Fibroblast of skin of left biceps (primary cell): ENCODE measurements at regions not wholly inside any gene's neighbourhood (a gene's known extent, or its start where the extent isn't known, plus 50 kb on each side); places are given as distances from the start of the nearest gene placed in this dataset.
A peak's percentile ranks its signal among the peaks of the same experiment; 100 is the strongest.

Experiments used
- DNase-seq, 2 experiments: peaks; one replicate each; pipeline ENCODE4 v3.0.0-alpha.2; 2013; ENCODE audit warnings: low read depth in 2 of 2

DNA sequence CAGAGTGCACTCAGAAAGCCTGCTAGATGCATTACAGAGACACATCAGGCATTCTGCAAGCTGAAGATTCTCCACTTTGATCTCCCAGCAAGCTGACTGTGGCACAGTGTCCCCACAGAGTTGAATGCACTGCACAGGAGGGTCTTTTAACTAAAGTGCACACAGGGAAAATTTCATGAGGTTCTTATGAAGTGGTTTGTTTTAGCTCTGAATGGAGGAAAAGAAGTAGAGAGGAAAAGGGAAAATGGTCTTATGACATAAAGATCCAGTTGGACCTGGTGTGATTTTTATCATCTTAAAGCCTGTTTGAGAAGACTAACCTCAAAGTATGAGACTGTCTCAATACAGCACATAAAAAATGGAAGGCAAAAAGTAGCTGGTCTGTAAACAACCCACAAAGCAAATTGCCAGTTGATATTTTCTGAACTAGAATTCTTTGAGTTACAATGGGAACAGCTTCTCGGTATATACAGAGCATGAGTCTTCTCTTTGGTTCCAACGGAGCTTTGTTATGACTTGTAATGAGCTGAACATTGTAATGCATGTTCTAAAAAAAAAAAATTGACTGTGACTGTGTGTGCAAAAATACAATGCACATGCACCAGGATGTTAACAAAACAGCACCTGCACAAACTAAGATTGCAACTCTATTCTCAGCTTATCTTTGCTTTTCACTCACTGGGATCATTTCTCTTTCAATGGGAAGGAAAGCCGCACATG, 383.0 kb upstream of the ID4 start:
- DNase-seq = no peak

DNA sequence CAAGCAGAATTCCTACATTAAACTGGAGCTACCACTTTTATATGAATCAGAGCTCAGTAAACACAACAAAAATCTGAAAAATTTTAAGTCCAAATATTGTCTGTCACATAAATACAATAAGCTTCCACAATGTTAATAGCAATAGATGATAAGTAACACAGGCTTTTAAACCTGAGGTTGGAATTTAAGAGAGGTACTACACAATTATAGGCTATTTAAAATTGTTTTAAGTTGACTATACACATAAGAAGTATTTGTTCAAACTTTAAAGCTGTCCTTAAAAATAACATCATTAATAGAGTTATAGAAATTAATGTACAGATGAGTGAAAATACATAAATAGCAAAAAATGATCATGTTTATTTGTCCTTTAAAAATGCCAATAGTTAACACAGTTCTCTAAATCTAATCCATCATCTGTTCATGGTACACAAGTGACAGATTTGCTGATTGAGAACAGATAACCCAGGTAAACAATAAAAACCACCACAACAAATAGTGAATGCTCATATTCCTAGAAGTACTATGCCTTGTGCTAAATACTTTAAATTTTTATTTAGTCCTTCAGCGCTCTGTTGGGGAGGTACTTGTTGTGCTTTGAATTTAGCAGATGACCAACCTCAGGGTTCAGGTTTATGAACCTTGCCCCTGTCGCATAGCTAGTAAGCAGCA, 382.3 kb upstream of the ID4 start:
- DNase-seq = no peak

DNA sequence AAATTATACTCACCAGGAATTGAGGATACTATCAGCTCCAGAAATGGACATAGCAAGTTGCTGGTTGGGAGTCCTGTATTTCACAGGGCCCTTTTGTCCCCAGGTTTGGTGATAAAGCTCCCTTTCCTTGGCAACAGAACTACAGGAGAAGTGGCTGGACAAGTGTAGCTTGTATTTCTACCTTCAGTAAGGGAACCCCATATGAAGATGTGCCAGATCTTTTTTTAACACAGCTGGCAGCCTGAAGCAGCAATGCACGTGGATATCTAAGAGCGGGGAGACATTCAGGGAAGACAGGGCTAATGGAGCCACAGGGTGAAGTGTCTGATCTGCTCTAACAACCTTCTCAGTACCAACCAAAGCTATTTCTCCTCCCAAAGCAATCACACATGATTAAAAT, 373.9 kb upstream of the ID4 start:
- no peak for DNase-seq

DNA sequence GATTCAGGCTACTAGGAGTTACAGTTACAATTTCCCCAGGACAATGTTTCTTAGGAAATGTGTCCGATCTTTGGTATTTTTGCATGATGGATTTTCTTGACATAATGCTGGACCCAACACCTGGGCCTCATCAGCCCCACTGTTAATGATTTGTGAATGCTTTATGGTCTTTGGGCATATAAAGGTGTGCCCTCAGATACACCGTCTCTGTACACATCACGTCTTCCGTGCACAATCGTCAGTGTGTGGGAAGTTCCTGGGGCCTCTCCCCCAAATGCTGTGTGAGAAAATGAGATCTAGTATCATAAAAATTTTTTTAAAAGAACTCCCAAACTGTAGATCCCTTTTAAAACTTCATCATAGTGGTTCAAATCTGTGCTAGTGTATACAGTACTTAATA, 373.2 kb upstream of the ID4 start:
- DNase-seq = no peak

DNA sequence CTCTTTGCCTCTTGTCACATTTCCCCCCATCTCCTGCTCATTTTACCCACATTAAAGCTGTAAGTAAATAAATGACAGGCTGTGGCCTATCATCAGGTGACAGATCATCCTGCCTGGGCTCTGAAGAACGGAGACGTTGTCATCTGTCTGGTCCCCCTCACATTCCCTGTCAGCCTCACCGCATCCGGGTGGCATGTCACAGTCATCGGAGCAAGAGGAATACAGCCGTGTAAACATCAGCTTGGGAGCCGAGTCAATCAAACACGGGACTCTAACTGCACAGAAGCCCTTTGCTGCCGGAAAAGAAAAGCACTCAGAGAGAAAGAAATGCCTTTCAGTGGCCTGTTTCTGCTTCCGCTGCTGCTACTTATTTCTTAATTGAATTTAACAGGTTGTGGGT, 371.9 kb upstream of the ID4 start:
- DNase-seq = no peak

DNA sequence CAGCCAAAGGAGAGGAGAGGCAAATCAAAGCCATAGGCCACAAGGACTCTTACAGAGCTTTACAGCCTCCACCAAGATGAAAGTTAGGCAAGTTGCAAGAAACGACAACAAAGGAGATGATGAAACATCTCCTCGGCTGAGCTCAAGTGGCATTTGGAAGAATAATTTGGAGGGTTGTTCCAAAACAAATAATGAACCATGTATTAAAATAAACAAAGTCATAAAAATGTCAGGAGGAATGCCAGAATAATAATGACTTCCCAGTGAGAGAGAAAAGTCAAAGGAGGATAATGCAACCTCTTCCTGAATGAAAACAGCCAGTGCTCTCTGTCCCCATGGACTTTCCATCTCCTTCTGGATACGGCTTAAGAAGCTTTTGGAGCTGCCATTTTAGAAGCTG, 371.4 kb upstream of the ID4 start:
- DNase-seq = peak; percentile 54 to 57

DNA sequence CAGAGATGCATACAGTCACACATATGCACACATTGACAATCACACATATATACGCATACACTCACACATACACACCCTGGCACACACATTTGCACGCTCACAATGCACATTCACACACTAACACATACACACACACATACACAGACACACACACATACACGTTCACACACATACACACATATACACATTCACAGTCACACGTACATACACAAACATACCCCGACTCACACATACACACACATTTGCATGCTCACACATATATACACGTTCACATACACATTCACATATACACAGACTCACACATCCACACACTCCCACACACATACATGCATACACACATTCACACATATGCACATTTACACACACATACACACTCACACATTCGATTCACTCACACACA, 366.8 kb upstream of the ID4 start:
- no peak for DNase-seq

DNA sequence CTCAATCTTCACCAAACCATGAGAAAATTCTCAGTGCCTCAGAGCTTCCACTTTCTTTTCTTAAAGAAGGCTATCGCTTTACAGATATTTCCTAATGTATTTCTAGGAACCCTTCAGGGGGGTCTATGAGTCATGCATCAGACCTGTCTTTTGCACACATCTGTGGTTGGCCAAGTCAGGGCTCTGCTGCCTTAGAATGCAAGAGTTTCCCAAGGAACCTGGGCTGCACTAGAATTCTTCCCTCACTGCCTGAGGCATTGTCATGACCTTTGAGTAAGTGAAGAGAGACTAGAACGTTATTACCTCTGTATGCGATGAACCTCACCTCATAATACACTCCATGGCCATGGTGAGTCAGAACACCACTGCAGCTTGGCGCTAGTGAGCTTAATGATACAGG, 365.0 kb upstream of the ID4 start:
- peak; percentile 85 to 88 for DNase-seq

DNA sequence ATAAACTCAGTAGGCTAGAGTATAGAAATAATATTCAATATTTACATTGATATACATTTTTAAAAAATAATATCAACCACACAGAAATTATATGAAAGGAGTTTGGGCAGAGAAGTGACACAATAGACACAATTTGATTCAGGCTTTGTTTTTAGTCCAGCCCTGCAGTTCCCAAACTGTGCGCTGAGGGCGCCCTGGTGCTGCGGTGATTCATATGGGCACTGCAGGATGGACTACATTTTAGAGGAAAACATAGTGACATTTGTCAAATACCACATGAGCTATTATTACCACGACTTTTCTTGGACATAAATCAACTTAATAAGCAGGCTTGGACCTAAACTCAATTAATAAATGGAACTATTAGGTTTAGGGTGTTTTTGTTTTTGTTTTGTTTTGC, 364.3 kb upstream of the ID4 start:
- DNase-seq = no peak

DNA sequence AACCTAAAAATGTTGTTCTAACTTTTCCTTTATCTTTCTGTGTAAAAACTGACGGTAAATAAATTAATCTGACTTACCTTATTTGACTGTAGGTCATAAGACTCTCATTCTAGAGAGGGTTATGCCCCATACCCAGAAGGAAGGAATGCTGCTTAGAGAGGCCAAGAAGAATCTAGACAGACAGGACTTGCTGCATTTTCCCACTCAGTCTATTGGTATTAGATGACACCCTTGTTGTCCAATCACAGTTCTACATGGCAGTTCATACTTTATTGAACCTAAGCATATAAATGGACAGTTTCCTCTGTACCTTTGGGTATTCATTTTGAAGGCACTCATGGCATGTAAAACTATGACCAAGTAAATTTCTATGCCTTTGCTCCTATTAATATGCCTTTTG, 359.6 kb upstream of the ID4 start:
- no peak for DNase-seq

DNA sequence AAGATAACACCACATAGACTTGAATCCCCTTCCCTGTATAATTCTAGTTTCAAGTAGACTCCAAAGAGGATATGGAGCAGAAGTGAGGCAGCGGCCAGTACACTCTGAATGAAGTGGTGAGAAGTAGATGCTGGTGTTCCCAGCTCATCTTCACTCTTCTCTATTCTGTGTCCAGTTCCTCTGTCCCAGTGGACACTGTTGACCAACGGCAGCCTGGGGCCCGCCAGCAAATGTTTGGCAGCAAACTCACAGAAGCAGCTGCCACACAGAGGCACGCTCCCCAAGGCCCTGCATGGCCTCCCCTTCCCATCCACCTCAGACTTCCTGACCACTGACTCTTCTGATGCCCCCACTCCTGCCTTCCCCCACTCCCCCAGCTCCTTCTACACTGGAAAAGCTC, 358.9 kb upstream of the ID4 start:
- DNase-seq = no peak

DNA sequence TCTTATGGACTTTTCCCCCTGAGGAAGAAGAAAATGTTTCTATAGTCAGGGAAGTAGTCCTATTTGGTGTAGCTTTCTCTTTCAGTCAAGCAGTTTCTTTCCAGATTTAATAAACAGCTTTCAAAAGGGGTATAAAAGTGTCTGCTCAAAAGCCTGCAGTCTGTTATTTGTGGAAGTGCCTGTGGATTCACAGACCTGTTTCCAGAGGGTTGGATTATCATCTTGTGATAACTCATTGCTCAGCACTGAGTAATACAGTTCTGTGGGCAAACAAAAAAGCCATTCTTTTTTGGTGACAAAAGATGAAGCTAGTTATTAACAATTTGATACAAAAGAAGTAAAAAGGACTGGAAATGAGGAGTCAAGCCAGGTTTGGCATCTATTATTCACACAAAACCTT, 358.2 kb upstream of the ID4 start:
- DNase-seq = peak in 1 of 2 experiments; percentile 18

DNA sequence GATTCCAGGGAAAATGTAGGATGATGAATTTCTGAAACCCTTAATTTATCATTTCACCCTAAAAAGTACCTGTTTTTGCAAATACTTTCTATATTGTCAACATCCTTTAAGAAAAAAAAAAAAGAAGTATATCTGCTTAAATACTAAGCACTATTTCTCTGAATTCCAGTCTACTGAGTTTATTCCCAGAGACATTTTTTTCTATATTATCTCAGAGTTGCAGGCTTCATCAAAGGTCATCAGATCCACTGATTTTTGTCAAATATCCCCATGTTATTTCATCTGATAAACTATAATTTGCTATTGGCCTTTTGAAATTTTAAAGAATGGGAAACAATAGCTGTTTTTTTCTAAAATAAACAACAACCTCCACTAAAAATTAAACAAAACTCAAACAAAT, 357.6 kb upstream of the ID4 start:
- no peak for DNase-seq

DNA sequence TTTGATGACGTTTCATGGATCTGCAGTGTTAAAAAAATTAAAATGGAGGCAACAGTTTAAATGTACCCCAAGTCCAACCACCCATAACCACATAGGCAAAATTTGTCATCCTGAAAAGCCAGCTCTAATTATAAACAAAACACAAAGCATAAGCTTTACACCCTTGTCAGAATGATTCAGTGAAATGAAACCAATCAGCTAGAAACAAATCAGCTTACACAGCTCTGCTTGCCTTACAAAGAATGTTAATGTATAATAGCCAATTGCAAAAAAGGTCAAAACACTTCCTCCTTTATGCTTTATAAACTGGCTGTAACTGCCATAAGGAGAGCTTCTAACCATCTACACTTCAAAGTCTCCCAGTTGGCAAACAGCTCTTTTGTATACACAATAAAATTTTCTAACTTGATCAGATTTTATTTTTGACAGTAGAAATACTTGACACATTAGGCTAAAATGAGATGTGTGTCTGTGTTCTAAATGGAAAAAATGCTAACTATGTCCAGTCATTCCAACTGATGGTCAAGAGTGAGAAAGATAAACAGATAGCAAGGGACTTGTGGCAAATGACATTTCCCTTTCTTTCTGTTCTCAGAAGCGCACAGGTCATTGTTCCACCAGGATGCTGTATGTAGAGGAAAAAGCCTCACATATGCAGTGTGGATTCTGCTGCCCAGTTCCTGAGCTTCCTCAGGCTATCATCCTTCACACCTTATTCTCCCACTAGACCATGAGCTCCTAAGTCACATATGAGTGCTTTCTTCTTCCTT, 344.3 kb upstream of the ID4 start:
- DNase-seq = no peak

DNA sequence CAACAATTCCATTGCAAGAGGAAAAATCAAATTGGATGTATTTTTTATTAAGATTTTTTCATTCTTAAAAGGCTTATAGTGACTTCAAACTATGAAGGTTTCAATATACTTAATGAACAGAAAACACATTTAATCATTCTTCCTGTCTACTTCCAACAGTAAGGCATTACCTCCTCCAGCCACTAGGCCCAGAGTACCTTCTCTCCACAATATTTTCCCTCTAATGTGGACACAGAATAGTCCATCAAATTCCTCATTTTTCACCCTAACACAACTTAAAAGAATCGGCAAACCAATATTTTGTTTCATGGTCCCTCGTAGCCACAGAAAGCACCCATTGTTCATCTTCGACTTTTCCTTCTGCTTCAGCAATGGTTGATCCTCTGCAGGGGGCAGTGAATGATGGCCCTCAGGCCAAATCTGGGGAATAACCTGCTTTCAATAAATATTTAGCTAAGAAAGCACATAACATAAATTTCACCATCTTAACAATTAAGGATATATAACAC, 335.4 kb upstream of the ID4 start:
- DNase-seq = no peak

DNA sequence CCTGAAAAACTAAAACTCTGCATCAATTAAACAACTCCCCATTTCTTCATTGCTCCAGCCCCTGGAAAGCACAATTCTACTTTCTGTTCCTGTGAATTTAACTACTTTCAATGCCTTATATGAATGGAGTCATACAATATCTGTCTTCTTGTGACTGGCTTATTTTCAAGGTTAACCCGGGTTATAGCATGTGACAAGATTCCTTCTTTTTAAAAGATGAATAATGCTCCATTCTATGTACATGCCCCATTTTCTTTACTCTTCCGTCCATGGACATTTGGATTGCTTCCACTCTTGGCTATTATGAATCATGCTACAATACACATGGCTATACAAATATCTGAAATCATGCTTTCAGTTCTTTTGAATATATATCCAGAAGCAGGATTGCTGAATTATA, 334.9 kb upstream of the ID4 start:
- DNase-seq = no peak

DNA sequence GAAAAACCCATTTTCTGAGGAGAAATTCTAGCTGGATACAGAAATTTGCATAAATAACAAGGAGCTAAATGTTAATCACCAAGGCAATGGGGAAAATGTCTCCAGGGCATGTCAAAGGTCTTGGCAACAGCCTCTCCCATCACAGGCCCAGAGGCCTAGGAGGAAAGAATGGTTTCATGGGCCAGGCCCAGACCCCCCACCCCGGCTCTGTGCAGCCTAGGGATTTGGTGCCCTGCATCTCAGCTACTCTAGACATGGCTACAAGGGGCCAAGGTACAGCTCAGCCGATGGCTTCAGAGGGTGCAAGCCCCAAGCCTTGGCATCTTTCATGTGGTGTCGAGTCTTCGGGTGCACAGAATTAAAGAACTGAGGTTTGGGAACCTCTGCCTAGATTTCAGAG, 321.2 kb upstream of the ID4 start:
- DNase-seq = no peak

DNA sequence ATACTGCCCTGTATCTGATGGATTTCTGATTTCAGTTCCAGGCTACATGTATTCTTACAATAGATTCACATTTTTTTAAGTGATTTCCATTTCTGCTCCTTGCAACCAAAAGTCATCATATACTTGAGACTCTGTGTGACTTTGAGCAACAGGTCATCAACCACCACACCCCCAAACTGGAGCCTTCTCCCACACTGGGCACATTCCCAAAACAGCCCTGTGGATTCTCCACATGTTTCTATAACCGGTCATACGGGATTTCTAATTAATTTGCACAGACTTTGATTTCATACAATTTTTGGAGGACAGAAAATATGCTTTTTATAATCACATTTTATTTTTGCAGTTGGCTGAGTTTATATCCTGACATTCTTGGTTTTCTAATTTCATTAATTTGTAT, 317.2 kb upstream of the ID4 start:
- DNase-seq = no peak

DNA sequence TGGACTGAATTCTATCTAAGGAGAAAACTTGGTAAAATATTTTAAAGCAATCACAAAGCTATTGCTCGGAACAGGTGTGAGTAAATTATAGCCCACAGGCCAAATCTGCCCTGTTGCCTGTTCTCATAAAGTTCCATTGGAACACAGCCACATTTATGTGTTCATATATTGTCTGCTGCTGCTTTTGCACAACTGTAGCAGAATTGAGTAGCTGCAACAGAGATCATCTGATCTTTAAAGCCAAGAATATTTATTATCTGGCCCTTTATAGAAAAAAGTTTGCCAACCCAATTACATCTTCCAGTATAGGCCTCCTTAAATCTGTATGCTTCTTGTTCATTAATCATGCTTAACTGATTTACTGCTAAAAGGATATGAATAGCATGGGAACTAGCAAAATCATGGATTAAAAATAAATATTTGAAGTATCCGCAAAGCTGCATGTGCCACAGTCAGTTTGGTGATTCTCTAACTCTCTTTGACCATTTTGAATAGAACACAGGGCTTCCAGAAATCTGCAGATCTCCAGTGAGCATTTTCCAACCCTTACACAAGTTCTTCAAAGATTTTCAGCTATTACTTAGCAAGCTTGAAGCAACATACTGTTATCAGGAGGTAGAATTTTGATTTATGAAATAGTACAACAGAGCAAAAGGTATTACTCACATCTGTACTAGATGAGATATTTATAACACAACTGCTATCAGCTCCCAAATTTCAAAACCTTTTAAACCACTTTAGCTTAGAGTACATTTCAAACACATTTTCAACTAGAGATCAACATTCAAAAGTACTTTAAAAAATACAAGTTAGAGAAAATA, 312.6 kb upstream of the ID4 start:
- DNase-seq = no peak

DNA sequence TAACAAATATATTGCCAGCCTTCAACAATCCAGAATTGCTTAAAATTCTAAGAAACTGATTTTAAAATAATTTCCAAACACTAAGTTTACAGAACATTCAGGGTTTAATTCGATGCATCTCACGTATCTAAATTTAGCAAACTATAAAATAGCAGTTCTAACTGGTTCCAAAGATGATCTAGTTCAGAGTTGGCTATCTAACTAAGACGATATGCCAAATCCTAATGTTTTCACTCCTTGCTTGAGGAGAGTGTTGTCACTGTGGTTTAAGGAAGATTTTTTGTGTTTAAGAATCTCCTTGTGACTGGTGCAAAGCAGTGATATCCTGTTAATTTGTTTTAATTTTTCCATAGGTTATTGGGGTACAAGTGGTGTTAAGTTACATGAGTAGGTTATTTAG, 311.5 kb upstream of the ID4 start:
- no peak for DNase-seq

DNA sequence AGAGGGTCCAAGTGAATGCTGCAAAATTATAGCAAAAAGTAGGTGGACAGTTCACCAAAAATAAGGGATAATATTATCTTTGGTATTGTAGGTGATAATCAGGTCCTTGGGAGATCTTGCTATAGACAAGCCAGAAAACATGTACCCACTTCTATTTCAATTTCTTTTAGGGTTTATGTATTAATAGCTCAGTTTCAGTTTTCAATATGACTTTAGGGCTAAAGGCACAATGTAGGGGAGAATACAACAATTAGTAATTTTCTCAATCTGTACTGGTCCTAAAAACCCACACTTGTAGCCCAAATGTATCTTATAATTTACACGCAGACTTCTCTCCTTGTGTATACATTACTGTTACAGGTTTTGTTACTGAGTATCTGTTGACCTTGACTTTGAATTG, 307.0 kb upstream of the ID4 start:
- DNase-seq = no peak

DNA sequence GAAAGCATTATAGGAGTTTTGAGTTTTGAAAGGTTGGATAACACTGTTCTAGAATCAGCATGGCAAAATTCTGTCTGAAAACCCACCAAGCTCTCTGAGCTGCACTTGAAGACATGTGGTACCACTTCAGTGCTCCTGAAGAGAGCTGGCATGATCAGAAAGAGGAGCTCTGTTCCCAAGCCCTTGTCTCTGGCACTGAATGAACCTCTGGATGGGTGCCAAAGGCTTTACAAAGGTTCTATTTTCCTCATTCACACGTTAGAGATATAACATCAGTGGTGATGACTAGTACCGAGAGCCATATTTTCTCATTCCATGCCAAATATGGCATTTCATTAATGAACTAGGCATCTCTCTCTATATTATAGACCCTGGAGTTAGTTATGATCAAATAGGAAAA, 301.8 kb upstream of the ID4 start:
- DNase-seq = no peak
